ENCODE measurements at regions not wholly inside any gene's neighbourhood (a gene's known extent, or its start where the extent isn't known, plus 50 kb on each side); places are given as distances from the start of the nearest gene placed in this dataset.

DNA sequence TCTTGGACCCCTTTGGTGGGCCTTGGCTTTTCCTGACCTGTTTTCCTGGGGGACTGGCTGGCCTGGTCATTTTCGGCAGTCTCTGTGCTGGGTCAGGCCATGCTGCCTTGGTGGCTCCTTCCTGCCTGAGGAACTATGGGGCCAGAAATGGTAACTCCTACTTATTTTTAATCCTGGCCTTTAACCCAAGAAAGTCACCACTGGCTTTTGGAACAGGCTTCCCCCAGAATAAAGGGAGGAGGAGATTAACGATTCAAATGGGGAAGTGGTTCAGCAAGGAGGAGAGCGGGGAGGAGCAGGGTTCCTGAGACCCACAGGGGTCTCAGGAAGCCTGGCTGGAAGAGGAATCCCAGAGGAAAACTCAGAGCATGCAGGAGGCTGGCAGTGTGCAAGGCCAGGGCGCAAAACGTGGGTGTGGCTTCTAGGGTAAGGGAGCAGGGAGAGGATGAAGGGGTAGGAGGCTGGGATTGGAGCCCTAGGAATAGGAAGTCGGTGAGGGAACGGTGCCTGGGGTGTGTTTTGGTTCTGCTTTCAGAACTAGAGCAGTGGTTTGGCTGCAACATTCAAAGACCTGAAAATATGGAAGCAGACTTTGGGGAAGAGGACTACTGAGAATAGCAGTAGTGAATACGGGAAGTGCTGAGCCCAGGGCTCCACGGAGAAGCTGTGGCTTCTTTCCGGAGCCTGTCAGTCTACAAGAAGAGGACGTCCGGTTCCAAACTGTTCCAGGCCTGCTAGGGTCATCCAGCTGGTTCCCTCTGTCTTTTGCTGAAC is 271.1 kb upstream of the KLF4 start:
- Histone ChIP-seq H2BK12ac (ENCODE audit: insufficient read length, low read depth, low read length) (no peak overlapping the region), H3K56ac (ENCODE audit: insufficient read length, low read depth, low read length) (no peak overlapping the region), H2BK15ac (ENCODE audit: low read depth, low read length) (no peak overlapping the region), H3K4ac (ENCODE audit: low read depth, low read length) (no peak overlapping the region), H3T11ph (ENCODE audit: low read length) (no peak overlapping the region), H3K79me2 (ENCODE audit: insufficient read depth, low read length) (no peaks in the 10 kb centered on the region), H3K4me1 (ENCODE audit: insufficient read depth, low read length) (no peaks in the 10 kb centered on the region), H2BK20ac (ENCODE audit: low read depth, low read length, poor library complexity, severe bottlenecking) (no peak overlapping the region), H2BK120ac (ENCODE audit: low read depth, low read length, poor library complexity, severe bottlenecking) (no peak overlapping the region), H3K79me1 (ENCODE audit: insufficient read depth, low read depth, low read length, poor library complexity, severe bottlenecking) (no peaks in the 10 kb centered on the region), H3K23ac (ENCODE audit: insufficient read length, low read depth, low read length) (no peak overlapping the region), H3K18ac (ENCODE audit: insufficient read length, low read depth, low read length) (no peak overlapping the region), H3K9ac (ENCODE audit: extremely low read depth, insufficient read length, low read length) (no peak overlapping the region), H3K27me3 (ENCODE audit: insufficient read depth, low read length) (no peaks in the 10 kb centered on the region), H2AK5ac (ENCODE audit: insufficient read length, low read length) (no peak overlapping the region), H4K20me1 (ENCODE audit: control insufficient read depth, insufficient read depth, insufficient read length) (no peaks in the 10 kb centered on the region), H3K4me2 (ENCODE audit: insufficient read depth, insufficient read length, low read length) (no peak overlapping the region), H3K9me3 (ENCODE audit: control insufficient read depth, low read depth, low read length) (no peaks in the 10 kb centered on the region), H3K23me2 (ENCODE audit: insufficient read length, low read depth, low read length, poor library complexity, severe bottlenecking) (no peaks in the 10 kb centered on the region), H4K5ac (ENCODE audit: insufficient read length, low read depth, low read length) (no peak overlapping the region), H4K91ac (ENCODE audit: insufficient read length, low read depth, low read length) (no peak overlapping the region), H2BK5ac (ENCODE audit: insufficient read length, low read length) (no peak overlapping the region), H2AFZ (ENCODE audit: low read length) (peak overlapping the region; percentile 62), H3K27ac (ENCODE audit: insufficient read length, low read depth, low read length) (no peak overlapping the region), H3K14ac (ENCODE audit: insufficient read depth, low read length) (no peak overlapping the region; the same call in 1 of the 2 replicates), H4K8ac (replicated peaks; ENCODE audit: insufficient read length, low read depth, low read length) (no peak overlapping the region)
- peaks cover 0 to 6% of the 10 kb centered on the region in 2 experiments for H3K9me3 Mint-ChIP-seq
- no peaks in the 10 kb centered on the region; the same call in 1 of the 2 replicates for H3K27me3 Mint-ChIP-seq (ENCODE audit: low read depth)
- no peak overlapping the region for H3K4me3 Mint-ChIP-seq
- DNase-seq = no peak
- no peaks in the 10 kb centered on the region for H3K36me3 Mint-ChIP-seq (ENCODE audit: insufficient read depth in 1 of 3, low read depth in 3 of 3)
- no CpG with 5 or more reads among the region's 12 CpGs for WGBS (ENCODE audit: extremely low coverage, insufficient read length, low lambda C conversion rate)
- H3K4me1 Mint-ChIP-seq = peaks cover 6 to 7% of the 10 kb centered on the region in 2 experiments
- H3K27ac Mint-ChIP-seq = 0 out of 7 replicates have a peak overlapping the region, but pooled peaks of 1 of the 3 experiments have one; percentile 41
- TF ChIP-seq, protein P1, sequence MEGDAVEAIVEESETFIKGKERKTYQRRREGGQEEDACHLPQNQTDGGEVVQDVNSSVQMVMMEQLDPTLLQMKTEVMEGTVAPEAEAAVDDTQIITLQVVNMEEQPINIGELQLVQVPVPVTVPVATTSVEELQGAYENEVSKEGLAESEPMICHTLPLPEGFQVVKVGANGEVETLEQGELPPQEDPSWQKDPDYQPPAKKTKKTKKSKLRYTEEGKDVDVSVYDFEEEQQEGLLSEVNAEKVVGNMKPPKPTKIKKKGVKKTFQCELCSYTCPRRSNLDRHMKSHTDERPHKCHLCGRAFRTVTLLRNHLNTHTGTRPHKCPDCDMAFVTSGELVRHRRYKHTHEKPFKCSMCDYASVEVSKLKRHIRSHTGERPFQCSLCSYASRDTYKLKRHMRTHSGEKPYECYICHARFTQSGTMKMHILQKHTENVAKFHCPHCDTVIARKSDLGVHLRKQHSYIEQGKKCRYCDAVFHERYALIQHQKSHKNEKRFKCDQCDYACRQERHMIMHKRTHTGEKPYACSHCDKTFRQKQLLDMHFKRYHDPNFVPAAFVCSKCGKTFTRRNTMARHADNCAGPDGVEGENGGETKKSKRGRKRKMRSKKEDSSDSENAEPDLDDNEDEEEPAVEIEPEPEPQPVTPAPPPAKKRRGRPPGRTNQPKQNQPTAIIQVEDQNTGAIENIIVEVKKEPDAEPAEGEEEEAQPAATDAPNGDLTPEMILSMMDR (conservative IDR thresholded peaks at IDR 0.05) = no peak
